Stimulated activated CD4-positive, alpha-beta T cell treated with anti-CD3 and anti-CD28 coated beads, Interleukin-15, amount 100 ng/mL, for 48 hours (primary cell): ENCODE measurements at regions not wholly inside any gene's neighbourhood (a gene's known extent, or its start where the extent isn't known, plus 50 kb on each side); places are given as distances from the start of the nearest gene placed in this dataset.

Experiments used
- DNase-seq, 2 donors: peaks; one replicate each; pipeline ENCODE4 v3.0.0-alpha.2; 2020; ENCODE audit warnings: low read depth in 2 of 2

DNA sequence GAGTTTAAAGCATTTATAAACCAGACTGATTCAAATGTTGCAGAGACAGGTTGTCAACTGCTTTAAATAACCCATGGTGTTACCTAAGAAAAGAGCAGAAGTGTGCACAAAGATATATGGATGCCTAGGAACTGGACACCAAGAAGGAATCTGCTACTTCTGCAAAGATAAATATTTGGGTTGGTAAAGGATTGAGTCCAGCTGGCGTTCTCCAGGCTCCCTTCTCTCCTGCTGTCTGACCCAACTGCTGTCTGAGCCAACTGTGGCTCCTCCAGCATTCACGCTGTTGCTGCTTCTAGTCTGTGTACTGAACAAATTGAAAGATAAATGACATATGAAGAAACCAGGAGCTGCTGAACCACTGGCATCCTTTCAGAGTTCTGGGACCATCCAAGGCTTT is 1167.8 kb upstream of the PRKX start:
- DNase-seq, result no peak

DNA sequence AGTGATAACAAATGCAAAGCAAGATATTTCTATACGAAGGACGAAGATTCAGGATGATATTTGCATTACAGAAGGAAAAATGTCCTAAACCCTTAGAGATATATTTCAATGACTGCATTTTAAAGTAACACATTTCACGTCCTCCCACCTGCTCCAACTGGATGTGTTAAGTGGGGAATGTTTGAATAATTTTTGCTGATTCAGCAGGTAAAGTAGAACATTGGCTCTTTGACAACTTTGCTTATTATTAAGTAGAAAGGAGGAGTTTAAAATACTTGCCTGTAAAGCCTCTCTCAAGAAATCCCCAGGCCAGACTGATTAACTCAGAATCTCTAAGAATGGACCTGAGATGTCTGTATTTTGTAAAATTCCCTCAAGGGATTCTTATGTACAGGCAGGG is 1165.2 kb upstream of the PRKX start:
- DNase-seq, result no peak

DNA sequence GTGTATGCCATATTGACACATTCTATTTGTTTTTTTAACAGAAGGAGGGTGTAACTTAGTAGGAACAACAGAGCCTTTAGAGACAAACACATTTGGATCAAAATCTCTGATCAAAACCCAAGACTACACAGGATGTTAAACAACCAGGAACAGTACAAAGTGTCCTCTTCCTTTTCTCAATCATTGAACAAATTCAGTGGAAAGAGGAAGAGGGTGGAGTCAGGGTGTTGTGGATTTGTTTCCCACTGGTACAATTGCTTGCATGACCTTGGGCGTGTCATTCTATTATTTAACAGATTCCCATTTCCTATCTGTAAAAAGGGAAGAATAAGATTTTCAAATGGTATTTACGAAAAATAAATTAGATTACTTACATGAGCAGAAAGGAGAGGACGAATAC is 1162.8 kb upstream of the PRKX start:
- no peak for DNase-seq

GRCh38 chrX:4851534-4851933 is 1138.1 kb upstream of the PRKX start:
- no peak for DNase-seq

DNA sequence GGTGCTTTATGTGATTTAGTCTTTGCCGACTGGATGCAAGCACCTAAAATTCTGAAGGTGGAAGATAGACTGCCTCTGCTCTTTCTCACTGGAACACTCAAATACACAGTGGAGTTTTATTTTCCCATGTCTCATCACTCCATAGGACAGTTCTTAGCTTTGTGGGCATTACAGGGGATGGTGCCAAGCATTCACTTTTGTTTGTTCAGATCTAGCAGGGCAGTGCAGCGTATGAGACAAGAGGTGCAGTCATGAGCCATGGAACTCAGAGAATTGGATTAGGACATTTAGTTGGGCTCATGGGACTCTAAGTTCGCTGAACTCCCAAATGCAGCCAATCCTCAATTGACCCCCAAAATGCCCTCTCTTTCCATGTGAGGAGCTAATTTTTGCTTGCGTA is 1136.9 kb upstream of the PRKX start:
- DNase-seq, result no peak

GRCh38 chrX:4844376-4844775 is 1130.9 kb upstream of the PRKX start:
- no peak for DNase-seq

GRCh38 chrX:4841216-4841745 is 1127.8 kb upstream of the PRKX start:
- DNase-seq, result no peak

GRCh38 chrX:4831574-4831973 is 1118.1 kb upstream of the PRKX start:
- DNase-seq, result no peak

- DNase-seq, result no peak
Measured at GRCh38 chrX:4830880-4831557, 1117.6 kb upstream of the PRKX start.

DNA sequence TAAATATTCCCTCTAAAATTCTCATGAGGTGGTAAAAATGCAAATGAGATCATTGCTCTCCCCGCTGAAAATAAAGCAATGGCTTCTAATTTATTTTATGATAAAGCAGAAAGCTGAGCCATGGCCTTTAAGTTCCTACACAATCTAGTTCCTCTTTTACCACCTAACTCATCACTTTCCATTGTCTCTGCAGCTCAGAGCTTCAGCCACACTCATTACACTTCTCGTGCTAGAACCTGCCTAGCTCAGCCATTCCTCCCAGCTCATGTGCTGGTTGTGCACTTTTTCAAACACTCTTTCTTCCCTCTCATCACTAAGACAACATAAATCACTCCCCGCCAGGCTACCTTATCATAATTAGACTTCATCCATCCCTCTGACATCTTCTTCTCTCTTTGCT is 1112.1 kb upstream of the PRKX start:
- no peak for DNase-seq

DNA sequence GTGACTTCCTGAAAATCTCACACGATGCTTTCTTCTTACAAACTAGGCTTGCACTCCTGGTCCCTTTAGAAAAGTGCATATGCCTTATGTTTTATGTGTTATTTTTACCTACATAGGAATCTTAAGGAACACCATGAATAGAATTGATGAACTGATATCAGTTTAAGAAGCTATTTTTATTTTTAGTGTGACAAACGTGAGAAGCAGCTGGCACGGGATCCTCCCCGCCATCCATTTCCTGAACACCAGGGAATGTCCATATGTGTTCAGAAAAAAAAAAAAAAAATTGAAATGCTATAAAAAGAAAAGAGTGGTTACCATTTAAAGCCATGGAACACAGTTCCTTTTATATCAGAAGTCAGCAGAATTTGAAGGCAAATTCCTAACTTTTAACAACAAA is 1096.1 kb upstream of the PRKX start:
- DNase-seq, result no peak

GRCh38 chrX:4805502-4805901 is 1092.1 kb upstream of the PRKX start:
- no peak for DNase-seq

GRCh38 chrX:4800756-4801155 is 1087.3 kb upstream of the PRKX start:
- no peak for DNase-seq

DNA sequence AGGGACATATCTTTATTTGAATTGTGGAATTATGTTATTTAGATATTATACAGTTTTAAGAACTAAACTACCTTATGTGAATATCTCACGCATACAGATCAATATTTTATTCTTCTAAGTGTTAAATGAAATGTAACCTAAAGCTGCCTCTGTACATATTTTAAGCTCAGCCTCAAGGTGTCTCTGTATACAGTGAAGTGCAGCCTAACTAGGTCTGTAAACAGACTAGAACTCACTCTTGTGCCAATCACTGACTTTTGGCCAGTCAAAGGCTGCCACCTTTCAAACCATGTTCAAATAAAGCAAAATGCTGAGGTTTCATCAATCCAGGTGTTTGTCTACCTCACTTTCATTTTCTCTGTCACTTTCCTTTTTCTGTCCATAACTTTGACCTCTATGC is 1074.5 kb upstream of the PRKX start:
- DNase-seq, result no peak

- no peak for DNase-seq
Measured at GRCh38 chrX:4764888-4765287, 1051.4 kb upstream of the PRKX start.

GRCh38 chrX:4762196-4762595 is 1048.7 kb upstream of the PRKX start:
- no peak for DNase-seq

DNA sequence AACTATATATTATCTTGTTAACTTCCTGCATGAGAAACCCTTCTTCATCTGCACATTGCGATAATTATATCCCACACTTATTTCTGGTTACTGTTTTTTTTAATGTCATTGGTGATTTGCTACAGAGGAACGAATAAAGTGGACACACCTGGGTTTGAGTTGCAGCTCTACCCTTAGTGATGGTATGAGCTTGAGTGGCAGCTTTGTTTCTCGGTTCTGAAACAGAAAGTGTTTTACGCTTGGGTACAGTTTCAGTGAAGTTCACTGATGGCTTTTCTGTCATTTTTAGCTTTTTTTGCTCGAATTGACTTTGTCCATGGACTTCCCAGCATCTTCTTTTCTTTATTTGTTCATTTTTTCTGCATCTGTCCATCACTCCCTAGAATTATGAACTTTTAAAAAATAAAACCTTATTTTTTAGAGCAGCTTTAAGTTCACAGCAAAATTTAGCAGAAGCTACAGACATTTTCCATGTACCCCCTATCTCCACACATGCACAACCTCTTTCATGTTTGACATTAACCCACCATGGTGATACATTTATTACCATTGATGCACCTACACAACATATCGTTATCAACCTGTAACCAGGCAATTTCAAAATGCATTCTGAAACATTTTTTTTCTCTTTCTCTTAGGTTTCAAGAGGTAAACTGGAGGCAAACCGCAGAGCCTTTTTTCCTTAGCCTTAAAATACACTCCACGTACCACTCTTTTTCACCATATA is 1041.6 kb upstream of the PRKX start:
- DNase-seq, result no peak

DNA sequence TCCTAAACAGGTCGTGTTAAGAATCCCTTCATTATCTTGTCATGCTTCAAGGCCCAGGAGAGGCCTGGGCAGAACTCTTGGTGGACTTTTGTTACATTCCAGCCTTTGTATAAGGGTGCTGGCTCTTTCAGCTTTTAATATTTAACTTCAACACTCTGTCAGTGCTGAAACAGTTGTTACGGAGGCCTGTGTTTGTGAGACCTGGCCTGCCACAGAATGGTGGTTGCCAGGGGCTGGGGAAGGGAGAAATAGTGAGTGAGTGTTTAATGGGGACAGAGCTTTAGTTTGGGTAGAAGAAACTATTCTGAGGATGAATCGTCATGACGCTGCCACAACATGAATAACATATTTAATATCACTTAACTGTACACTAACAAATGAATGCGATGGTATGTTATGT is 1027.6 kb upstream of the PRKX start:
- no peak for DNase-seq

- no peak for DNase-seq
Measured at GRCh38 chrX:4735299-4735698, 1021.9 kb upstream of the PRKX start.

DNA sequence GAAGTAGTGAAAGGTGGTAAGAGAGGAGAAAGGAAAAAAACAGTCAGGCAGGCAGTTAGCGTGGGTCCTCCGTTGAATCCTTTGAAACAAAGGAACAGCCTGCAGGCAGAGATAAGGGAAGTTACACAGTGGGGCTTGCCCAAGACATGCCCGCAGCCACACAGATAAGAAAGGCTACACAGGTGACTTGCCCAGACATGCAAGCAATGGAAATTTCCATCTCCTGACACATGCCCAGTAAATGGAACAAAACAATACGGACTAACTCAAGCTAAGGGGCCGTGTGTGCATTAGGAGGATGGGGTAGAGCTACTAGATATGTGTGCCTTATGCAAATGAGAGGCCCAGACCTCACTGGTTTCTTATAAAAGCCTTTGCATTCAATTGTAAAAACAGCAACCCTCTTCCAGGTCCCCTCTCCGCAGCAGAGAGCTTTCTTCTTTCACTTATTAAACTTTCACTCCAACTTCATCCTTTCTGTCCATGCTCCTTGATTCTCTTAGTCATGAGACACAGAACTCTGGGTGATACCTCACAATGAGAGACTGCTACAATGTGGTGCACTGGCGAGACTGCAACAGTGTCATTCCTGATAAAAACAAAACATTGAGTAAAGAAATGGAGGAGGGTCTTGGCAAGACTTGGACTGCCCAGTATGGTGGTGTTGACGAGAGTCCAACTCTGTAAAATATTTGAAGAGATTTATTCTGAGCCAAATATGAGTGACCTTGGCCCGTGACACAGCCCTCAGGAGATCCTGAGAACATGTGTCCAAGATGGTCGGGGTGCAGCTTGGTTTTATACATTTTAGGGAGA is 997.4 kb upstream of the PRKX start:
- no peak for DNase-seq

DNA sequence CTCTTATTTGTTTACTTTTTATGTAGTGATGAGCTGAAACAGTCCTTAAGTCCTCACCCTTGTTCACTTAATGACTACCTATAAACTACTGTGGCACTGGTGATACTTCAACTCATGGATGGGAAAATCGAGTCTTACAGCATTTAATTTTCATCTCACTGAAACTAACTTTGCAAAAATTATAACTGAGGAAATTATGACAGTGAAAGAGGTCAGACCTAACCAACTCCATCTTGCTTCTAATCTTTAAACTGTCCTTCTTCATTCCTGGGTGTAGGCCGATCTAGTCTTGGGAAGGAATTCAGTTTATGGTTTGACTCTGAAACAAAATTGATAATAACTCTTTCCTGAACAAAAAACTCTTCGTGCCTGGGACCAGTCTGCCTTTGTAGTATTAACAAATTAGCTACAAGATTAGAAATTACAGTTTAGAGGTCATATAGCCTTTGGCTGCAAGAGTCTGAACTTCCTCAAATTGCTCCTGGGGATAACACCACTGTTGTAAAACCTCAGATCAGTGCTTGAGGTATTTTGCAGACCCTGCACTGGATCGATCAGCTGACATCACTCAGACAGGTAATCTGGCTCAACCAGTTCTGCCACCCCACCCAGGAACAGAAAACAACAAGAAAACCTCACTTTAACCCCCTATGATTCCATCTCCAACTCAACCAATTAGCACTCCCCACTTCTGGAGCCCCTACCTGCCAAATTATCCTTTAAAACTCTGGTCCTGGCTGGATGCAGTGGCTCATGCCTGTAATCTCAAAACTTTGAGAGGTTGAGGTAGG is 995.7 kb upstream of the PRKX start:
- DNase-seq, result no peak

GRCh38 chrX:4706961-4707360 is 993.5 kb upstream of the PRKX start:
- DNase-seq, result no peak
